ENCODE measurements at regions not wholly inside any gene's neighbourhood (a gene's known extent, or its start where the extent isn't known, plus 50 kb on each side); places are given as distances from the start of the nearest gene placed in this dataset.

DNA sequence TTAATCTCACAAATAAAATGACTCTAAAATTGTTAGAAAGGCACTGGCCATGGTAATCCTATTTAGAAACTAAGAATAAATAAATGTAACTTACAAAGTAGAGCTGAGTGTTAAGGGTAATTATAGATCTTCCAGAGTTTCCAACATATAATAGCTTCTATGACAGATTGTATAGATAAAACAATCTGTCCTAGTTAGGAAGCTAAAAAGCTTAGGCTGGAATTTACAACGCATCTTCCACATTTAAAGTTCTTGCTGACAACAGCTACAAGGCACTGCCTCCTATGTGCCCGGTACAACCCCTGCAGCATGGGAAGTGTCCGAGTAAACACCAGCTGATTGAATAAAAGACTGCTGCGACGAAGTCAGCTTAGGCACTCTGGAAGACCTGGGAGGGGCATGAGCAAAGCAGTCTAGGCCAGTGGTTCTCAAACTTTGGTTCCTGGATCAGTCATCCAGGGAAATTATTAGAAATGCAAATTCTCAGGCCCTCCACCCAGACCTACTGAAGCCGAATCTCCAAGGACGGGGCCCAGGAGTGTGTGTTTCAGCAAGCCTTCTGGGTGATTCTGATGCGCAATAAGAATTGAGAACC lies 635.6 kb upstream of the TBX3 start:
- TF ChIP-seq EZH2 (IDR thresholded peaks at IDR 0.05; ENCODE audit: insufficient read depth, poor library complexity, severe bottlenecking) (no peak), EZH2phosphoT487 (IDR thresholded peaks at IDR 0.05; ENCODE audit: insufficient read depth, low read depth) (no peak)
- no peaks in the 10 kb centered on the region for H3K36me3 ChIP-seq (ENCODE audit: low read depth)
- H3K4me3 ChIP-seq = no peak overlapping the region
- no peaks in the 10 kb centered on the region for H3K27me3 ChIP-seq (replicated peaks; ENCODE audit: insufficient read depth)
- in situ Hi-C loops (cut with MboI) = no loop called here
- H4K20me1 ChIP-seq (ENCODE audit: insufficient read depth) = no peaks in the 10 kb centered on the region
- WGBS, 2 experiments (ENCODE audit: low coverage in 1 of 2, low lambda C conversion rate in 2 of 2, missing lambda C conversion rate in 2 of 2) = 96 to 98% methylated on average over 8 of the region's 8 CpGs
- no peak overlapping the region for H3K27ac ChIP-seq
- no peak overlapping the region for H3K9ac ChIP-seq
- no peak overlapping the region for H3K4me2 ChIP-seq (ENCODE audit: unreplicated experiment)
- peaks cover 17% of the 10 kb centered on the region for H3F3A ChIP-seq (ENCODE audit: insufficient read depth)
- DNase-seq = no peak
- H3K9me3 ChIP-seq (ENCODE audit: low read depth) = no peaks in the 10 kb centered on the region
- H2AFZ ChIP-seq = no peak overlapping the region
- peaks cover 24% of the 10 kb centered on the region for H3K4me1 ChIP-seq (ENCODE audit: insufficient read depth)
- no peaks in the 10 kb centered on the region for H3K79me2 ChIP-seq (ENCODE audit: insufficient read depth)
- no peaks in the 10 kb centered on the region for H3K9me2 ChIP-seq (ENCODE audit: insufficient read depth)

DNA sequence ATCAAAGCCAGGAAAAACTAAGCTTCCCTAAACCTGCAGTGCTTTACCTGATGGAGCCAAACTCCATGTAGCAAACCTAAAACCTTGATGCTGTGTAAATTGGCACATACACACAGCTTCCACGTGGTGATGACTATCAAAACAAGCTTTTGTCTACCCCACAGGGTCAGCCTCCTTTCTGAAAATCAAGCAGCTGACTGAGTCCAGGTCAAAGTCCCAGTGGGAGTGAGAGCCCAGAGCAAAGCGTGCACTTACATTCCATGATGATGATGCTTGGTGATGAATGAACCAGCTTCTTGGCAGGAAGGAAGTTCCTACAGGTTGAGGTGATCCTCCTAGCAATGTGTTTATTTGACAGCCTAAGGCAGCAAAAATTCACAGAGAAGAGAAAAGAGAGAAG lies 630.0 kb upstream of the TBX3 start:
- peak overlapping the region; percentile 64 for H3K4me2 ChIP-seq (ENCODE audit: unreplicated experiment)
- 0 out of 2 replicates have a peak overlapping the region, but pooled peaks have one; percentile 3 for H3K27ac ChIP-seq
- in situ Hi-C loops (cut with MboI) = no loop called here
- DNase-seq = peak; percentile 79
- no peaks in the 10 kb centered on the region for H3K27me3 ChIP-seq (replicated peaks; ENCODE audit: insufficient read depth)
- no peaks in the 10 kb centered on the region for H3K9me3 ChIP-seq (ENCODE audit: low read depth)
- no peak overlapping the region for H3K4me3 ChIP-seq
- H3K79me2 ChIP-seq (ENCODE audit: insufficient read depth) = no peaks in the 10 kb centered on the region
- no peak overlapping the region for H2AFZ ChIP-seq
- H3F3A ChIP-seq (ENCODE audit: insufficient read depth) = 0 out of 2 replicates have a peak, but pooled peaks cover 9% of the 10 kb centered on the region
- H4K20me1 ChIP-seq (ENCODE audit: insufficient read depth) = no peaks in the 10 kb centered on the region
- no peaks in the 10 kb centered on the region for H3K9me2 ChIP-seq (ENCODE audit: insufficient read depth)
- peaks cover 10% of the 10 kb centered on the region for H3K4me1 ChIP-seq (ENCODE audit: insufficient read depth)
- no peak for TF ChIP-seq EZH2phosphoT487 (IDR thresholded peaks at IDR 0.05; ENCODE audit: insufficient read depth, low read depth)
- no peak for TF ChIP-seq EZH2 (IDR thresholded peaks at IDR 0.05; ENCODE audit: insufficient read depth, poor library complexity, severe bottlenecking)
- no peaks in the 10 kb centered on the region for H3K36me3 ChIP-seq (ENCODE audit: low read depth)
- WGBS, 2 experiments (ENCODE audit: low coverage in 1 of 2, low lambda C conversion rate in 2 of 2, missing lambda C conversion rate in 2 of 2) = 0 to 2% methylated on average over 2 of the region's 2 CpGs
- no peak overlapping the region for H3K9ac ChIP-seq

DNA sequence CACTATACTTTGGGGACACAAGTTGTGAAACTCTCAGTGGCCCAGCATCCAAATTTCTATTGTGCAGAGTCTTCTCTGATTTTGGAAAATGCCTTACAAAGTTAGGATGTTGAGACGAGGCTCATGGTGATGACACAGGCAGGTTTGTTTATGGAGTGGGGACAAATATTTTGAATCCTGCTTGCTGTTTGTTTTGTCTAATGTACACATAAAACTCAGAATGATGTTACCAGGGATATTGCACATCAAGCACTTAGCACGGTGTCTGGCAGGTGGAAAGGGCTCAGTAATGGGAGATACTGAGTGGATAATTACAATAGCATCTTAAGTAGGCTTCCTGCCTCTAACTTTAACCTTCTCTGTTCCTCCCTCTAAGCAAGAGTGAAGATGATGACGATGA lies 628.9 kb upstream of the TBX3 start:
- 0 out of 2 replicates have a peak, but pooled peaks cover 9% of the 10 kb centered on the region for H3F3A ChIP-seq (ENCODE audit: insufficient read depth)
- peaks cover 10% of the 10 kb centered on the region for H3K4me1 ChIP-seq (ENCODE audit: insufficient read depth)
- DNase-seq = no peak
- H3K9me2 ChIP-seq (ENCODE audit: insufficient read depth) = no peaks in the 10 kb centered on the region
- WGBS, 2 experiments (ENCODE audit: low coverage in 1 of 2, low lambda C conversion rate in 2 of 2, missing lambda C conversion rate in 2 of 2) = 93 to 96% methylated on average over 3 of the region's 3 CpGs
- no peak overlapping the region for H3K4me2 ChIP-seq (ENCODE audit: unreplicated experiment)
- no peaks in the 10 kb centered on the region for H3K9me3 ChIP-seq (ENCODE audit: low read depth)
- no peaks in the 10 kb centered on the region for H3K79me2 ChIP-seq (ENCODE audit: insufficient read depth)
- no peak overlapping the region for H3K27ac ChIP-seq
- H3K27me3 ChIP-seq (replicated peaks; ENCODE audit: insufficient read depth) = no peaks in the 10 kb centered on the region
- H2AFZ ChIP-seq = no peak overlapping the region
- no peaks in the 10 kb centered on the region for H3K36me3 ChIP-seq (ENCODE audit: low read depth)
- H4K20me1 ChIP-seq (ENCODE audit: insufficient read depth) = no peaks in the 10 kb centered on the region
- H3K9ac ChIP-seq = no peak overlapping the region
- in situ Hi-C loops (cut with MboI) = no loop called here
- H3K4me3 ChIP-seq = no peak overlapping the region
- no peak for TF ChIP-seq EZH2 (IDR thresholded peaks at IDR 0.05; ENCODE audit: insufficient read depth, poor library complexity, severe bottlenecking)
- TF ChIP-seq EZH2phosphoT487 (IDR thresholded peaks at IDR 0.05; ENCODE audit: insufficient read depth, low read depth) = no peak

DNA sequence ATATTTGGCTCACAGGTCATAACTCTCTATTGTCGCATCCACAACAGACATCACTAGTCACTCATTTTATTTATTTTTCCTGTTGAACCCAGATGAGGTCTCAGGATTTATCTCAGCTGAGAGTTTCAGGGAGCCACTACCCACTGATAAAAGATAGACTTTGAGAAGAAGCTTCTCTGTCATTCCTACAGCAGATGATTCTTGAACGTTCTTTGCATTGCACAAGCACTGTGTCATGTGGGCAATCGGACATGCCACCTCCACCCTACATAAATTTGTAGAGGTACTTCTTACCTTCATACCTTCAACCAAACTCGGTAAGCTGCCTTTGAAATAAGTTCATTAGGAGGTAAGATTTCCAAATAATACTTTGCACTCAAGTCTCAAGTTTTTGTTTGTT lies 627.9 kb upstream of the TBX3 start:
- Histone ChIP-seq H3K27ac (no peak overlapping the region), H3K4me3 (no peak overlapping the region), H3K9ac (no peak overlapping the region), H3K79me2 (ENCODE audit: insufficient read depth) (no peaks in the 10 kb centered on the region), H3K9me2 (ENCODE audit: insufficient read depth) (no peaks in the 10 kb centered on the region), H3F3A (ENCODE audit: insufficient read depth) (0 out of 2 replicates have a peak, but pooled peaks cover 9% of the 10 kb centered on the region), H2AFZ (no peak overlapping the region), H4K20me1 (ENCODE audit: insufficient read depth) (no peaks in the 10 kb centered on the region), H3K4me2 (ENCODE audit: unreplicated experiment) (no peak overlapping the region), H3K27me3 (replicated peaks; ENCODE audit: insufficient read depth) (no peaks in the 10 kb centered on the region), H3K36me3 (ENCODE audit: low read depth) (no peaks in the 10 kb centered on the region), H3K9me3 (ENCODE audit: low read depth) (no peaks in the 10 kb centered on the region), H3K4me1 (ENCODE audit: insufficient read depth) (peaks cover 10% of the 10 kb centered on the region)
- TF ChIP-seq EZH2phosphoT487 (IDR thresholded peaks at IDR 0.05; ENCODE audit: insufficient read depth, low read depth) (no peak), EZH2 (IDR thresholded peaks at IDR 0.05; ENCODE audit: insufficient read depth, poor library complexity, severe bottlenecking) (no peak)
- no peak for DNase-seq
- WGBS, 2 experiments (ENCODE audit: low coverage in 1 of 2, low lambda C conversion rate in 2 of 2, missing lambda C conversion rate in 2 of 2) = 92 to 98% methylated on average over 4 of the region's 4 CpGs
- in situ Hi-C loops (cut with MboI) = no loop called here

All from GM23248 (cell line).